ENCODE measurements at regions not wholly inside any gene's neighbourhood (a gene's known extent, or its start where the extent isn't known, plus 50 kb on each side); places are given as distances from the start of the nearest gene placed in this dataset.

GRCh38 chr10:111988646-111989045, 194.9 kb downstream of the GPAM start:
- TF ChIP-seq, protein P1, sequence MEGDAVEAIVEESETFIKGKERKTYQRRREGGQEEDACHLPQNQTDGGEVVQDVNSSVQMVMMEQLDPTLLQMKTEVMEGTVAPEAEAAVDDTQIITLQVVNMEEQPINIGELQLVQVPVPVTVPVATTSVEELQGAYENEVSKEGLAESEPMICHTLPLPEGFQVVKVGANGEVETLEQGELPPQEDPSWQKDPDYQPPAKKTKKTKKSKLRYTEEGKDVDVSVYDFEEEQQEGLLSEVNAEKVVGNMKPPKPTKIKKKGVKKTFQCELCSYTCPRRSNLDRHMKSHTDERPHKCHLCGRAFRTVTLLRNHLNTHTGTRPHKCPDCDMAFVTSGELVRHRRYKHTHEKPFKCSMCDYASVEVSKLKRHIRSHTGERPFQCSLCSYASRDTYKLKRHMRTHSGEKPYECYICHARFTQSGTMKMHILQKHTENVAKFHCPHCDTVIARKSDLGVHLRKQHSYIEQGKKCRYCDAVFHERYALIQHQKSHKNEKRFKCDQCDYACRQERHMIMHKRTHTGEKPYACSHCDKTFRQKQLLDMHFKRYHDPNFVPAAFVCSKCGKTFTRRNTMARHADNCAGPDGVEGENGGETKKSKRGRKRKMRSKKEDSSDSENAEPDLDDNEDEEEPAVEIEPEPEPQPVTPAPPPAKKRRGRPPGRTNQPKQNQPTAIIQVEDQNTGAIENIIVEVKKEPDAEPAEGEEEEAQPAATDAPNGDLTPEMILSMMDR (IDR thresholded peaks at IDR 0.05), result no peak
- TF ChIP-seq TP53 (CRISPR knock-in tag; IDR thresholded peaks at IDR 0.05) (no peak), E2F1 (CRISPR knock-in tag; IDR thresholded peaks at IDR 0.05) (no peak), SP1 (CRISPR knock-in tag; conservative IDR thresholded peaks at IDR 0.05) (no peak), E2F4 (CRISPR knock-in tag; IDR thresholded peaks at IDR 0.05; ENCODE audit: borderline replicate concordance, low read depth) (no peak), ETV6 (CRISPR knock-in tag; IDR thresholded peaks at IDR 0.05) (no peak), ATF1 (CRISPR knock-in tag; IDR thresholded peaks at IDR 0.05) (no peak), RELA (CRISPR knock-in tag; IDR thresholded peaks at IDR 0.05; ENCODE audit: borderline replicate concordance) (no peak), ZNF263 (CRISPR knock-in tag; IDR thresholded peaks at IDR 0.05; ENCODE audit: low read depth) (no peak)
- TF ChIP-seq, protein P2, sequence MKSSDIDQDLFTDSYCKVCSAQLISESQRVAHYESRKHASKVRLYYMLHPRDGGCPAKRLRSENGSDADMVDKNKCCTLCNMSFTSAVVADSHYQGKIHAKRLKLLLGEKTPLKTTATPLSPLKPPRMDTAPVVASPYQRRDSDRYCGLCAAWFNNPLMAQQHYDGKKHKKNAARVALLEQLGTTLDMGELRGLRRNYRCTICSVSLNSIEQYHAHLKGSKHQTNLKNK (CRISPR knock-in tag; IDR thresholded peaks at IDR 0.05), result no peak
- TF ChIP-seq, protein P3, sequence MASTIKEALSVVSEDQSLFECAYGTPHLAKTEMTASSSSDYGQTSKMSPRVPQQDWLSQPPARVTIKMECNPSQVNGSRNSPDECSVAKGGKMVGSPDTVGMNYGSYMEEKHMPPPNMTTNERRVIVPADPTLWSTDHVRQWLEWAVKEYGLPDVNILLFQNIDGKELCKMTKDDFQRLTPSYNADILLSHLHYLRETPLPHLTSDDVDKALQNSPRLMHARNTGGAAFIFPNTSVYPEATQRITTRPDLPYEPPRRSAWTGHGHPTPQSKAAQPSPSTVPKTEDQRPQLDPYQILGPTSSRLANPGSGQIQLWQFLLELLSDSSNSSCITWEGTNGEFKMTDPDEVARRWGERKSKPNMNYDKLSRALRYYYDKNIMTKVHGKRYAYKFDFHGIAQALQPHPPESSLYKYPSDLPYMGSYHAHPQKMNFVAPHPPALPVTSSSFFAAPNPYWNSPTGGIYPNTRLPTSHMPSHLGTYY (CRISPR knock-in tag; IDR thresholded peaks at IDR 0.05), result no peak
- TF ChIP-seq, protein P4, sequence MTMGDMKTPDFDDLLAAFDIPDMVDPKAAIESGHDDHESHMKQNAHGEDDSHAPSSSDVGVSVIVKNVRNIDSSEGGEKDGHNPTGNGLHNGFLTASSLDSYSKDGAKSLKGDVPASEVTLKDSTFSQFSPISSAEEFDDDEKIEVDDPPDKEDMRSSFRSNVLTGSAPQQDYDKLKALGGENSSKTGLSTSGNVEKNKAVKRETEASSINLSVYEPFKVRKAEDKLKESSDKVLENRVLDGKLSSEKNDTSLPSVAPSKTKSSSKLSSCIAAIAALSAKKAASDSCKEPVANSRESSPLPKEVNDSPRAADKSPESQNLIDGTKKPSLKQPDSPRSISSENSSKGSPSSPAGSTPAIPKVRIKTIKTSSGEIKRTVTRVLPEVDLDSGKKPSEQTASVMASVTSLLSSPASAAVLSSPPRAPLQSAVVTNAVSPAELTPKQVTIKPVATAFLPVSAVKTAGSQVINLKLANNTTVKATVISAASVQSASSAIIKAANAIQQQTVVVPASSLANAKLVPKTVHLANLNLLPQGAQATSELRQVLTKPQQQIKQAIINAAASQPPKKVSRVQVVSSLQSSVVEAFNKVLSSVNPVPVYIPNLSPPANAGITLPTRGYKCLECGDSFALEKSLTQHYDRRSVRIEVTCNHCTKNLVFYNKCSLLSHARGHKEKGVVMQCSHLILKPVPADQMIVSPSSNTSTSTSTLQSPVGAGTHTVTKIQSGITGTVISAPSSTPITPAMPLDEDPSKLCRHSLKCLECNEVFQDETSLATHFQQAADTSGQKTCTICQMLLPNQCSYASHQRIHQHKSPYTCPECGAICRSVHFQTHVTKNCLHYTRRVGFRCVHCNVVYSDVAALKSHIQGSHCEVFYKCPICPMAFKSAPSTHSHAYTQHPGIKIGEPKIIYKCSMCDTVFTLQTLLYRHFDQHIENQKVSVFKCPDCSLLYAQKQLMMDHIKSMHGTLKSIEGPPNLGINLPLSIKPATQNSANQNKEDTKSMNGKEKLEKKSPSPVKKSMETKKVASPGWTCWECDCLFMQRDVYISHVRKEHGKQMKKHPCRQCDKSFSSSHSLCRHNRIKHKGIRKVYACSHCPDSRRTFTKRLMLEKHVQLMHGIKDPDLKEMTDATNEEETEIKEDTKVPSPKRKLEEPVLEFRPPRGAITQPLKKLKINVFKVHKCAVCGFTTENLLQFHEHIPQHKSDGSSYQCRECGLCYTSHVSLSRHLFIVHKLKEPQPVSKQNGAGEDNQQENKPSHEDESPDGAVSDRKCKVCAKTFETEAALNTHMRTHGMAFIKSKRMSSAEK (CRISPR knock-in tag; IDR thresholded peaks at IDR 0.05; ENCODE audit: borderline replicate concordance), result no peak
- TF ChIP-seq, protein P5, sequence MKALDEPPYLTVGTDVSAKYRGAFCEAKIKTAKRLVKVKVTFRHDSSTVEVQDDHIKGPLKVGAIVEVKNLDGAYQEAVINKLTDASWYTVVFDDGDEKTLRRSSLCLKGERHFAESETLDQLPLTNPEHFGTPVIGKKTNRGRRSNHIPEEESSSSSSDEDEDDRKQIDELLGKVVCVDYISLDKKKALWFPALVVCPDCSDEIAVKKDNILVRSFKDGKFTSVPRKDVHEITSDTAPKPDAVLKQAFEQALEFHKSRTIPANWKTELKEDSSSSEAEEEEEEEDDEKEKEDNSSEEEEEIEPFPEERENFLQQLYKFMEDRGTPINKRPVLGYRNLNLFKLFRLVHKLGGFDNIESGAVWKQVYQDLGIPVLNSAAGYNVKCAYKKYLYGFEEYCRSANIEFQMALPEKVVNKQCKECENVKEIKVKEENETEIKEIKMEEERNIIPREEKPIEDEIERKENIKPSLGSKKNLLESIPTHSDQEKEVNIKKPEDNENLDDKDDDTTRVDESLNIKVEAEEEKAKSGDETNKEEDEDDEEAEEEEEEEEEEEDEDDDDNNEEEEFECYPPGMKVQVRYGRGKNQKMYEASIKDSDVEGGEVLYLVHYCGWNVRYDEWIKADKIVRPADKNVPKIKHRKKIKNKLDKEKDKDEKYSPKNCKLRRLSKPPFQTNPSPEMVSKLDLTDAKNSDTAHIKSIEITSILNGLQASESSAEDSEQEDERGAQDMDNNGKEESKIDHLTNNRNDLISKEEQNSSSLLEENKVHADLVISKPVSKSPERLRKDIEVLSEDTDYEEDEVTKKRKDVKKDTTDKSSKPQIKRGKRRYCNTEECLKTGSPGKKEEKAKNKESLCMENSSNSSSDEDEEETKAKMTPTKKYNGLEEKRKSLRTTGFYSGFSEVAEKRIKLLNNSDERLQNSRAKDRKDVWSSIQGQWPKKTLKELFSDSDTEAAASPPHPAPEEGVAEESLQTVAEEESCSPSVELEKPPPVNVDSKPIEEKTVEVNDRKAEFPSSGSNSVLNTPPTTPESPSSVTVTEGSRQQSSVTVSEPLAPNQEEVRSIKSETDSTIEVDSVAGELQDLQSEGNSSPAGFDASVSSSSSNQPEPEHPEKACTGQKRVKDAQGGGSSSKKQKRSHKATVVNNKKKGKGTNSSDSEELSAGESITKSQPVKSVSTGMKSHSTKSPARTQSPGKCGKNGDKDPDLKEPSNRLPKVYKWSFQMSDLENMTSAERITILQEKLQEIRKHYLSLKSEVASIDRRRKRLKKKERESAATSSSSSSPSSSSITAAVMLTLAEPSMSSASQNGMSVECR (CRISPR knock-in tag; IDR thresholded peaks at IDR 0.05; ENCODE audit: borderline replicate concordance), result no peak
- TF ChIP-seq, protein P6, sequence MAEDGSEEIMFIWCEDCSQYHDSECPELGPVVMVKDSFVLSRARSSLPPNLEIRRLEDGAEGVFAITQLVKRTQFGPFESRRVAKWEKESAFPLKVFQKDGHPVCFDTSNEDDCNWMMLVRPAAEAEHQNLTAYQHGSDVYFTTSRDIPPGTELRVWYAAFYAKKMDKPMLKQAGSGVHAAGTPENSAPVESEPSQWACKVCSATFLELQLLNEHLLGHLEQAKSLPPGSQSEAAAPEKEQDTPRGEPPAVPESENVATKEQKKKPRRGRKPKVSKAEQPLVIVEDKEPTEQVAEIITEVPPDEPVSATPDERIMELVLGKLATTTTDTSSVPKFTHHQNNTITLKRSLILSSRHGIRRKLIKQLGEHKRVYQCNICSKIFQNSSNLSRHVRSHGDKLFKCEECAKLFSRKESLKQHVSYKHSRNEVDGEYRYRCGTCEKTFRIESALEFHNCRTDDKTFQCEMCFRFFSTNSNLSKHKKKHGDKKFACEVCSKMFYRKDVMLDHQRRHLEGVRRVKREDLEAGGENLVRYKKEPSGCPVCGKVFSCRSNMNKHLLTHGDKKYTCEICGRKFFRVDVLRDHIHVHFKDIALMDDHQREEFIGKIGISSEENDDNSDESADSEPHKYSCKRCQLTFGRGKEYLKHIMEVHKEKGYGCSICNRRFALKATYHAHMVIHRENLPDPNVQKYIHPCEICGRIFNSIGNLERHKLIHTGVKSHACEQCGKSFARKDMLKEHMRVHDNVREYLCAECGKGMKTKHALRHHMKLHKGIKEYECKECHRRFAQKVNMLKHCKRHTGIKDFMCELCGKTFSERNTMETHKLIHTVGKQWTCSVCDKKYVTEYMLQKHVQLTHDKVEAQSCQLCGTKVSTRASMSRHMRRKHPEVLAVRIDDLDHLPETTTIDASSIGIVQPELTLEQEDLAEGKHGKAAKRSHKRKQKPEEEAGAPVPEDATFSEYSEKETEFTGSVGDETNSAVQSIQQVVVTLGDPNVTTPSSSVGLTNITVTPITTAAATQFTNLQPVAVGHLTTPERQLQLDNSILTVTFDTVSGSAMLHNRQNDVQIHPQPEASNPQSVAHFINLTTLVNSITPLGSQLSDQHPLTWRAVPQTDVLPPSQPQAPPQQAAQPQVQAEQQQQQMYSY (CRISPR knock-in tag; IDR thresholded peaks at IDR 0.05), result no peak

All from WTC11 (cell line).